MM.1S (cell line): ENCODE measurements at regions not wholly inside any gene's neighbourhood (a gene's known extent, or its start where the extent isn't known, plus 50 kb on each side); places are given as distances from the start of the nearest gene placed in this dataset.
A peak's percentile ranks its signal among the peaks of the same experiment; 100 is the strongest.

Experiments used
- CTCF ChIP-seq: fragments of 300-600 bp; sonication (generic); IDR thresholded peaks from 2 replicates; pipeline ENCODE4 v1.5.1; 2016; ENCODE audit warnings: antibody characterized with exemption, low read length, mixed read lengths
- EZH2 ChIP-seq: fragments of 300-600 bp; sonication (generic); optimal IDR thresholded peaks from 2 replicates; pipeline ENCODE3; 2017; ENCODE audit warnings: low read depth, mild to moderate bottlenecking, antibody characterized with exemption, low read length, mixed read lengths

GRCh38 chr14:28608851-28609828 lies 157.4 kb upstream of the FOXG1 start:
- peak; percentile 61 for TF ChIP-seq CTCF
- TF ChIP-seq EZH2 = no peak
